ENCODE measurements at regions not wholly inside any gene's neighbourhood (a gene's known extent, or its start where the extent isn't known, plus 50 kb on each side); places are given as distances from the start of the nearest gene placed in this dataset.

GRCh38 chr1:193973428-193973827 lies 787.0 kb upstream of the B3GALT2 start:
- FAIRE-seq, result no peak
- no peaks in the 10 kb centered on the region for H3K4me1 ChIP-seq (ENCODE audit: control insufficient read depth in 2 of 3, insufficient read depth in 2 of 3, low read depth in 1 of 3, low read length in 3 of 3)
- H3K4me3 ChIP-seq (ENCODE audit: low read length in 3 of 3), result no peak overlapping the region
- H3K27me3 ChIP-seq (ENCODE audit: control insufficient read depth, insufficient read depth, low read length), result no peaks in the 10 kb centered on the region
- intact Hi-C loops (cut with DNase I), result no loop called here
- peaks cover 0 to 2% (median 0%) of the 10 kb centered on the region in 3 donors for H3K9me3 ChIP-seq (ENCODE audit: control insufficient read depth in 2 of 3, insufficient read depth in 1 of 3, low read length in 3 of 3)
- H3K36me3 ChIP-seq (ENCODE audit: control insufficient read depth in 2 of 3, insufficient read depth in 3 of 3, low read length in 3 of 3), result no peaks in the 10 kb centered on the region
- no peak overlapping the region for H3K9ac ChIP-seq (ENCODE audit: low read length in 3 of 3)
- no peak for DNase-seq
- no peak overlapping the region for H3K27ac ChIP-seq (ENCODE audit: low read depth in 2 of 2, low read length in 2 of 2)
- TF ChIP-seq, protein P1, sequence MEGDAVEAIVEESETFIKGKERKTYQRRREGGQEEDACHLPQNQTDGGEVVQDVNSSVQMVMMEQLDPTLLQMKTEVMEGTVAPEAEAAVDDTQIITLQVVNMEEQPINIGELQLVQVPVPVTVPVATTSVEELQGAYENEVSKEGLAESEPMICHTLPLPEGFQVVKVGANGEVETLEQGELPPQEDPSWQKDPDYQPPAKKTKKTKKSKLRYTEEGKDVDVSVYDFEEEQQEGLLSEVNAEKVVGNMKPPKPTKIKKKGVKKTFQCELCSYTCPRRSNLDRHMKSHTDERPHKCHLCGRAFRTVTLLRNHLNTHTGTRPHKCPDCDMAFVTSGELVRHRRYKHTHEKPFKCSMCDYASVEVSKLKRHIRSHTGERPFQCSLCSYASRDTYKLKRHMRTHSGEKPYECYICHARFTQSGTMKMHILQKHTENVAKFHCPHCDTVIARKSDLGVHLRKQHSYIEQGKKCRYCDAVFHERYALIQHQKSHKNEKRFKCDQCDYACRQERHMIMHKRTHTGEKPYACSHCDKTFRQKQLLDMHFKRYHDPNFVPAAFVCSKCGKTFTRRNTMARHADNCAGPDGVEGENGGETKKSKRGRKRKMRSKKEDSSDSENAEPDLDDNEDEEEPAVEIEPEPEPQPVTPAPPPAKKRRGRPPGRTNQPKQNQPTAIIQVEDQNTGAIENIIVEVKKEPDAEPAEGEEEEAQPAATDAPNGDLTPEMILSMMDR (IDR thresholded peaks at IDR 0.05; ENCODE audit: borderline replicate concordance, extremely low read depth, insufficient read depth), result no peak

GRCh38 chr1:193971595-193971994 lies 785.2 kb upstream of the B3GALT2 start:
- H3K4me1 ChIP-seq (ENCODE audit: control insufficient read depth in 2 of 3, insufficient read depth in 2 of 3, low read depth in 1 of 3, low read length in 3 of 3), result no peaks in the 10 kb centered on the region
- intact Hi-C loops (cut with DNase I), result no loop called here
- H3K9me3 ChIP-seq (ENCODE audit: control insufficient read depth in 2 of 3, insufficient read depth in 1 of 3, low read length in 3 of 3), result peaks cover 0 to 2% (median 0%) of the 10 kb centered on the region in 3 donors
- TF ChIP-seq, protein P1 (IDR thresholded peaks at IDR 0.05; ENCODE audit: borderline replicate concordance, extremely low read depth, insufficient read depth), result no peak
- no peak overlapping the region for H3K27ac ChIP-seq (ENCODE audit: low read depth in 2 of 2, low read length in 2 of 2)
- DNase-seq (no peak), FAIRE-seq (no peak)
- no peaks in the 10 kb centered on the region for H3K36me3 ChIP-seq (ENCODE audit: control insufficient read depth in 2 of 3, insufficient read depth in 3 of 3, low read length in 3 of 3)
- H3K27me3 ChIP-seq (ENCODE audit: control insufficient read depth, insufficient read depth, low read length), result no peaks in the 10 kb centered on the region
- H3K4me3 ChIP-seq (ENCODE audit: low read length in 3 of 3), result no peak overlapping the region
- H3K9ac ChIP-seq (ENCODE audit: low read length in 3 of 3), result no peak overlapping the region

GRCh38 chr1:193960499-193960898 lies 774.1 kb upstream of the B3GALT2 start:
- H3K9me3 ChIP-seq (ENCODE audit: control insufficient read depth in 2 of 3, insufficient read depth in 1 of 3, low read length in 3 of 3), result peaks cover 0 to 2% (median 0%) of the 10 kb centered on the region in 3 donors
- H3K4me3 ChIP-seq (ENCODE audit: low read length in 3 of 3), result no peak overlapping the region
- no peak overlapping the region for H3K9ac ChIP-seq (ENCODE audit: low read length in 3 of 3)
- H3K27ac ChIP-seq (ENCODE audit: low read depth in 2 of 2, low read length in 2 of 2), result no peak overlapping the region
- H3K36me3 ChIP-seq (ENCODE audit: control insufficient read depth in 2 of 3, insufficient read depth in 3 of 3, low read length in 3 of 3), result no peaks in the 10 kb centered on the region
- TF ChIP-seq, protein P1 (IDR thresholded peaks at IDR 0.05; ENCODE audit: borderline replicate concordance, extremely low read depth, insufficient read depth), result no peak
- H3K4me1 ChIP-seq (ENCODE audit: control insufficient read depth in 2 of 3, insufficient read depth in 2 of 3, low read depth in 1 of 3, low read length in 3 of 3), result no peaks in the 10 kb centered on the region
- intact Hi-C loops (cut with DNase I), result no loop called here
- DNase-seq (no peak), FAIRE-seq (no peak)
- no peaks in the 10 kb centered on the region for H3K27me3 ChIP-seq (ENCODE audit: control insufficient read depth, insufficient read depth, low read length)

GRCh38 chr1:193960040-193960439 lies 773.6 kb upstream of the B3GALT2 start:
- Histone ChIP-seq H3K27ac (ENCODE audit: low read depth in 2 of 2, low read length in 2 of 2) (no peak overlapping the region), H3K4me3 (ENCODE audit: low read length in 3 of 3) (no peak overlapping the region), H3K9me3 (ENCODE audit: control insufficient read depth in 2 of 3, insufficient read depth in 1 of 3, low read length in 3 of 3) (peaks cover 0 to 2% (median 0%) of the 10 kb centered on the region in 3 donors), H3K4me1 (ENCODE audit: control insufficient read depth in 2 of 3, insufficient read depth in 2 of 3, low read depth in 1 of 3, low read length in 3 of 3) (no peaks in the 10 kb centered on the region), H3K9ac (ENCODE audit: low read length in 3 of 3) (no peak overlapping the region), H3K36me3 (ENCODE audit: control insufficient read depth in 2 of 3, insufficient read depth in 3 of 3, low read length in 3 of 3) (no peaks in the 10 kb centered on the region), H3K27me3 (ENCODE audit: control insufficient read depth, insufficient read depth, low read length) (no peaks in the 10 kb centered on the region)
- intact Hi-C loops (cut with DNase I), result no loop called here
- TF ChIP-seq, protein P1 (IDR thresholded peaks at IDR 0.05; ENCODE audit: borderline replicate concordance, extremely low read depth, insufficient read depth), result no peak
- DNase-seq, result no peak
- FAIRE-seq, result no peak

All from kidney (tissue), 13 donors.